GM19023 (cell line): ENCODE measurements at regions not wholly inside any gene's neighbourhood (a gene's known extent, or its start where the extent isn't known, plus 50 kb on each side); places are given as distances from the start of the nearest gene placed in this dataset.

Experiments used
- ATAC-seq: cut with Tn5 transposase; IDR thresholded peaks from one replicate; pipeline ENCODE4 v1.9.1; 2021; ENCODE audit warnings: mild to moderate bottlenecking, moderate library complexity; ENCODE audit not compliant: unreplicated experiment

GRCh38 chr10:62545160-62546066, 171.2 kb downstream of the ZNF365 start:
- no peak for ATAC-seq

- no peak for ATAC-seq
Observed at GRCh38 chr10:62548686-62549085, 174.5 kb downstream of the ZNF365 start.

GRCh38 chr10:62550173-62550572, 176.0 kb downstream of the ZNF365 start:
- no peak for ATAC-seq

- peak; percentile 63 for ATAC-seq
Observed at GRCh38 chr10:62554632-62555199, 180.5 kb downstream of the ZNF365 start.

GRCh38 chr10:62559481-62560200, 185.5 kb downstream of the ZNF365 start:
- no peak for ATAC-seq

- ATAC-seq = no peak
Observed at GRCh38 chr10:62560201-62560819, 186.1 kb downstream of the ZNF365 start.

GRCh38 chr10:62561151-62561550, 187.0 kb downstream of the ZNF365 start:
- ATAC-seq = no peak

GRCh38 chr10:62562101-62562500, 187.9 kb downstream of the ZNF365 start:
- ATAC-seq = no peak

GRCh38 chr10:62562795-62563194, 188.6 kb downstream of the ZNF365 start:
- no peak for ATAC-seq

GRCh38 chr10:62573929-62574328, 199.8 kb downstream of the ZNF365 start:
- no peak for ATAC-seq

GRCh38 chr10:62577076-62577475, 202.9 kb downstream of the ZNF365 start:
- ATAC-seq = no peak

GRCh38 chr10:62577666-62578291, 203.6 kb downstream of the ZNF365 start:
- no peak for ATAC-seq

- no peak for ATAC-seq
Observed at GRCh38 chr10:62578301-62578700, 204.1 kb downstream of the ZNF365 start.

- ATAC-seq = no peak
Observed at GRCh38 chr10:62578916-62579315, 204.7 kb downstream of the ZNF365 start.

GRCh38 chr10:62580396-62580795, 206.2 kb downstream of the ZNF365 start:
- no peak for ATAC-seq

- no peak for ATAC-seq
Observed at GRCh38 chr10:62581351-62581750, 207.2 kb downstream of the ZNF365 start.

- no peak for ATAC-seq
Observed at GRCh38 chr10:62582101-62582705, 208.0 kb downstream of the ZNF365 start.

GRCh38 chr10:62582804-62583208, 208.6 kb downstream of the ZNF365 start:
- ATAC-seq = no peak

GRCh38 chr10:62583876-62584615, 209.9 kb downstream of the ZNF365 start:
- ATAC-seq = no peak

- ATAC-seq = no peak
Observed at GRCh38 chr10:62584731-62585130, 210.6 kb downstream of the ZNF365 start.
